Right atrium auricular region (tissue), 2 donors: ENCODE measurements at regions not wholly inside any gene's neighbourhood (a gene's known extent, or its start where the extent isn't known, plus 50 kb on each side); places are given as distances from the start of the nearest gene placed in this dataset.

Source experiments
- DNase-seq: peaks from one replicate; pipeline ENCODE4 v3.0.0-alpha.2; 2019; ENCODE audit warnings: low spot score
- H3K27ac ChIP-seq, 2 donors: fragments of 200-600 bp; sonication (generic); 1 replicate in 1 of 2; 2 replicates in 1 of 2; pipeline ENCODE4 v1.5.1; 2016 to 2019
- H3K27me3 ChIP-seq, 2 donors: fragments of 200-600 bp; sonication (generic); one replicate each; pipeline versions ENCODE4 v1.5.1 to v1.6.0; 2017 to 2019
- H3K36me3 ChIP-seq: fragments of 200-600 bp; sonication (generic); one replicate; pipeline ENCODE4 v1.5.1; 2016
- H3K4me1 ChIP-seq, 2 donors: fragments of 200-600 bp; sonication (generic); one replicate each; pipeline versions ENCODE4 v1.5.1 to v1.6.0; 2017 to 2019
- H3K4me3 ChIP-seq, 2 donors: fragments of 200-600 bp; sonication (generic); 1 replicate in 1 of 2; 2 replicates in 1 of 2; pipeline ENCODE4 v1.5.1; 2017 to 2019; ENCODE audit warnings: mild to moderate bottlenecking in 1 of 2, moderate library complexity in 1 of 2
- H3K9me3 ChIP-seq, 2 donors: fragments of 200-600 bp; sonication (generic); one replicate each; pipeline ENCODE4 v1.5.1; 2019
- TF ChIP-seq, protein P1 (sequence below), 2 donors: fragments of 200-600 bp; sonication (generic); IDR thresholded peaks; one replicate each; pipeline ENCODE4 v1.5.1; 2019; ENCODE audit warnings: antibody characterized with exemption in 2 of 2

- DNase-seq = no peak
- H3K27me3 ChIP-seq = no peaks in the 10 kb centered on the region
- TF ChIP-seq, protein P1, sequence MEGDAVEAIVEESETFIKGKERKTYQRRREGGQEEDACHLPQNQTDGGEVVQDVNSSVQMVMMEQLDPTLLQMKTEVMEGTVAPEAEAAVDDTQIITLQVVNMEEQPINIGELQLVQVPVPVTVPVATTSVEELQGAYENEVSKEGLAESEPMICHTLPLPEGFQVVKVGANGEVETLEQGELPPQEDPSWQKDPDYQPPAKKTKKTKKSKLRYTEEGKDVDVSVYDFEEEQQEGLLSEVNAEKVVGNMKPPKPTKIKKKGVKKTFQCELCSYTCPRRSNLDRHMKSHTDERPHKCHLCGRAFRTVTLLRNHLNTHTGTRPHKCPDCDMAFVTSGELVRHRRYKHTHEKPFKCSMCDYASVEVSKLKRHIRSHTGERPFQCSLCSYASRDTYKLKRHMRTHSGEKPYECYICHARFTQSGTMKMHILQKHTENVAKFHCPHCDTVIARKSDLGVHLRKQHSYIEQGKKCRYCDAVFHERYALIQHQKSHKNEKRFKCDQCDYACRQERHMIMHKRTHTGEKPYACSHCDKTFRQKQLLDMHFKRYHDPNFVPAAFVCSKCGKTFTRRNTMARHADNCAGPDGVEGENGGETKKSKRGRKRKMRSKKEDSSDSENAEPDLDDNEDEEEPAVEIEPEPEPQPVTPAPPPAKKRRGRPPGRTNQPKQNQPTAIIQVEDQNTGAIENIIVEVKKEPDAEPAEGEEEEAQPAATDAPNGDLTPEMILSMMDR (IDR thresholded peaks at IDR 0.05) = no peak
- H3K9me3 ChIP-seq = no peaks in the 10 kb centered on the region
- H3K36me3 ChIP-seq = no peaks in the 10 kb centered on the region
- no peaks in the 10 kb centered on the region for H3K4me1 ChIP-seq
- H3K27ac ChIP-seq = no peak overlapping the region
- no peak overlapping the region for H3K4me3 ChIP-seq
Measured at GRCh38 chr3:159332535-159333099, 530.8 kb downstream of the MFSD1 start.

- peaks cover 0 to 14% of the 10 kb centered on the region in 2 donors for H3K9me3 ChIP-seq
- no peaks in the 10 kb centered on the region for H3K36me3 ChIP-seq
- TF ChIP-seq, protein P1 (IDR thresholded peaks at IDR 0.05) = no peak
- no peak for DNase-seq
- H3K4me1 ChIP-seq = no peaks in the 10 kb centered on the region
- no peaks in the 10 kb centered on the region for H3K27me3 ChIP-seq
- no peak overlapping the region for H3K4me3 ChIP-seq
- H3K27ac ChIP-seq = no peak overlapping the region
Measured at GRCh38 chr3:159339131-159339530, 537.3 kb downstream of the MFSD1 start.

DNA sequence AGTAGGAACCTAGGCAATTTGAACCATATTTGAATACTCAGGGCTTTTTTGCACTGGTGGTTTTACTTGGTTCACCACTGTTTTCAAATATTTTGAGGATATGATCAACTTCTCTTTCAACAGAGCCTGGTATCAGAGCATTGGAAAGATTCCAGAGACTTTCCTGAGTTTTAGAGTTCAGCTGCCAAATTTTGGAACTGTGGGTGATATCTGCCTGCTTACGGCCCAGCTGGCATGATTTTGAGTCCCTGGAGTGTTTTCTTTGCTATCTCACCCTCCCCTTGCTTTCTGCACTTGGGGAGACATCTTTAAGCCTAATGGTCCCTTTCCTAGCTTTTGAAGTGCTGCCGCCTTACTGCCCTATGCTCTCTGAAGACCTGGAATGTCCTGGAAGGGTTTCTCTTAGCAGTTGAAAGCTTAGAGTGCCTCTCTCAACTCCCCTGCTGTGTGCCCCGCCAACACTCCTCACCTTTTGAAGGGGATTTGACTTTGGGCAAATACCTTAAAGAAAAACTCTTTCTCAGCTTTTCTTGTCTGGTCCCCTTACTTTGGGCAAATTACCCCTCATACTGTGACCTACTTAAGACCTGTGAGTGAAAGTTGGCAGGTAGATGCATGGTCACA lies 539.1 kb downstream of the MFSD1 start:
- no peaks in the 10 kb centered on the region for H3K27me3 ChIP-seq
- H3K9me3 ChIP-seq = peaks cover 0 to 14% of the 10 kb centered on the region in 2 donors
- TF ChIP-seq, protein P1 (IDR thresholded peaks at IDR 0.05) = no peak
- no peaks in the 10 kb centered on the region for H3K4me1 ChIP-seq
- no peak for DNase-seq
- H3K27ac ChIP-seq = no peak overlapping the region
- no peak overlapping the region for H3K4me3 ChIP-seq
- H3K36me3 ChIP-seq = no peaks in the 10 kb centered on the region

- Histone ChIP-seq H3K27me3 (no peaks in the 10 kb centered on the region), H3K4me1 (no peaks in the 10 kb centered on the region), H3K9me3 (no peaks in the 10 kb centered on the region), H3K4me3 (no peak overlapping the region), H3K27ac (no peak overlapping the region), H3K36me3 (no peaks in the 10 kb centered on the region)
- TF ChIP-seq, protein P1 (IDR thresholded peaks at IDR 0.05) = no peak
- DNase-seq = no peak
Measured at GRCh38 chr3:159346271-159346903, 544.5 kb downstream of the MFSD1 start.

DNA sequence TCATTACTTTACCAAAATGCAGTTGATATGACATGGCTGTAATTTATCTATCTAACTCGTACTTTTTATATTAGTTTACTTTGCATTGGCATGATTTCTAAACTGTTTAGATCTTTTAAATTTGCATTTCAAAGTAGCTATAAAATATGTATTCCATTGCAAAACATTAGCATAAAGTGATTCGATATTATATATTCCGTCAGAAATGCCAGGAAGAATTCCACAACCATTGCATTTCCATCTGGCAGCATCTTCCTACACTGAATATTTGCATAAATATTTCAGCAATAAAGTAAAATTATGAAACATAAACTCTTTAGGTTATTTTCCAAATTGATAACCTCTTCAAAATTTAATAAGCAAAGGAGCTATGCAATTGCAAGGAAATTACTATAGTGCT lies 546.6 kb downstream of the MFSD1 start:
- H3K27me3 ChIP-seq = no peaks in the 10 kb centered on the region
- no peaks in the 10 kb centered on the region for H3K9me3 ChIP-seq
- no peaks in the 10 kb centered on the region for H3K36me3 ChIP-seq
- no peak for DNase-seq
- H3K4me1 ChIP-seq = no peaks in the 10 kb centered on the region
- TF ChIP-seq, protein P1 (IDR thresholded peaks at IDR 0.05) = no peak
- no peak overlapping the region for H3K4me3 ChIP-seq
- H3K27ac ChIP-seq = no peak overlapping the region
